Lower lobe of right lung (tissue), 2 donors: ENCODE measurements at regions not wholly inside any gene's neighbourhood (a gene's known extent, or its start where the extent isn't known, plus 50 kb on each side); places are given as distances from the start of the nearest gene placed in this dataset.
A peak's percentile ranks its signal among the peaks of the same experiment; 100 is the strongest.
"Not testable (repeated sequence)": the region's sequence is repeated elsewhere in the genome, so short reads cannot be mapped to it uniquely, and the experiment has no call there.

Source experiments
- ATAC-seq, 2 donors: fragments of 200-7000 bp; cut with Tn5 transposase; one replicate each; pipeline ENCODE4 v1.9.1; 2020 to 2022; ENCODE audit warnings: mild to moderate bottlenecking in 2 of 2, moderate library complexity in 2 of 2
- DNase-seq: peaks from one replicate; pipeline ENCODE4 v3.0.0-alpha.2; 2020
- H3K27ac ChIP-seq: fragments of 200-600 bp; one replicate; pipeline ENCODE4 v1.8.0; 2022
- H3K27me3 ChIP-seq: fragments of 200-600 bp; one replicate; pipeline ENCODE4 v1.8.0; 2022; ENCODE audit warnings: low read depth
- H3K36me3 ChIP-seq: fragments of 200-600 bp; one replicate; pipeline ENCODE4 v1.8.0; 2022; ENCODE audit warnings: mild to moderate bottlenecking
- H3K4me1 ChIP-seq: fragments of 200-600 bp; one replicate; pipeline ENCODE4 v1.8.0; 2022
- H3K4me3 ChIP-seq: fragments of 200-600 bp; one replicate; pipeline ENCODE4 v1.8.0; 2022; ENCODE audit warnings: mild to moderate bottlenecking
- H3K9me3 ChIP-seq: fragments of 200-600 bp; one replicate; pipeline ENCODE4 v1.8.0; 2022
- intact Hi-C: fragments of 100-400 bp; cut with DNase I; formaldehyde crosslinking; loops from one replicate; pipeline ENCODE4 v1.11.0; 2022
- TF ChIP-seq, protein P1 (sequence below): fragments of 200-600 bp; IDR thresholded peaks from one replicate; pipeline ENCODE4 v1.8.0; 2022; ENCODE audit warnings: antibody characterized with exemption, mild to moderate bottlenecking
- donor health status: DM: no; HTN: yes; CAD: no; lungs with severe emphysema.

DNA sequence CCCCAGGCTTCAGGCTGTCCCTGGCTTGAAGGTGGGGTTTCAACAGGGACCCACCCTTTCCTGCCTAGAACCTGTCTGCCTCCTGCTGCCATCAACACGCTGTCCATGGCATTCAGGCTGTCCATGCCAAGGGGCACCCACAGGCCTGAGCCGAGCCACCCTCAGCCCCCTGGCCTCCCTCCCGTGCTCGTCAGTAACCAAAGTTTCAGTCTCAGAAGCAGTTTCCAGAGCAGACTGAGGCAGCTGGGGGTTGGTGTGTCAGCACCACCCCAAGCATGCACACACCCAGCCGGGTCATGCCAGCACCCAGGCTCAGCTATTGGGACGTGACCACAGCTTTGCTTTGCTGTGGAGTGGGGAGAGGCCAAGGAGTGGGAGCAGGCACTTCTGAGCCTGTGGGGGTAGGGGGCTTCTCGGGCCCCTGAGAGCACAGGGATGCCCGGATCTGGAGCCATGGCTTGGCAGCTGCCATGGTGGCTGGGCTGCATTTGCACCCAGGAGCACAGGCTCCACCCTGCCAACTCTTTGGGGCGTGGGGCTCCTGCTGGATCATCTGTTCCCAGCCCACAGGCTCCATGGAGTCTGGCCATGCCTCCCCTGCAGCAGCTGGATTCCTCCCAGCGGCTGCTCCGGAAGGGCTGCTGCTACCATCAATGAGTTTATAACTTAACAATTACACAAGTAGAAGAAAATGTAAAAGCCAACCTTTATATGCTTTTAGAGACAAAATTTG is 314.5 kb upstream of the SEMA3C start:
- no peaks in the 10 kb centered on the region for H3K4me1 ChIP-seq

DNA sequence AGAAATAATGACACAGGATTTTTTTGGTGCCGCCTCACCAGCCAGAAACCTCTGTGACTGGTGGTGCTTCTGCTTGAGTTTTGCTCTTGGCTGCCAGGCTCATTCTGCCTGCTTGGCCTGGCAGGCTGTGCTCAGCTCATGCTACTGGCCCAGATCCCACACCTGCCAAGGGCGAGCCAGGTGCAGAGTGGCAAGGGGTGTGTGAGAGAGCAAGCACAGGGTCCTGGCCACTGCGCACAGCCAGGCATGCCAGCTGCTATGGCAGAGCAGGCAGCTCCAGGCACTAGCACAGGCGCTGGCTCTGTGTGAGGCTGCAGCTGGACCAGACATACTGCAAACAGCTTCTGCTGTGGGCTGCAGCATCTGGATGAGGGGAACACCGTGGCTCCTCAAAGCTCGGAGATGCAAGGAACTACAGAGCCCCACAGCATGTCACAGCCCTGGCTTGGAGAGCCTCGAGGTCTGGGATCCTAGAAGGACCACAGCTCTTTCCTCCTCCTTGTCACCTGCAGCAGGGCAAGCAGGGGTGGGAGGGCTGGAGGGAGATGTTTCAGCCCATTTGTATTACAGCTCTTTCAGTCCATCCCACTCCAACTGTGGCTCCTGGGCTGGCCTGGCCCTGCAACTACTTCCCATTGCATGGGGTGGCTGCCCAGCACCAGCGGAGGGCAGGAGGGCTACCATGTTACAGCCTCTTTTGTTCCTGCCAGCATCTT is 313.4 kb upstream of the SEMA3C start:
- Histone ChIP-seq H3K4me3 (no peak overlapping the region), H3K36me3 (no peaks in the 10 kb centered on the region), H3K27ac (no peak overlapping the region), H3K4me1 (no peaks in the 10 kb centered on the region), H3K27me3 (no peaks in the 10 kb centered on the region), H3K9me3 (no peaks in the 10 kb centered on the region)
- TF ChIP-seq, protein P1, sequence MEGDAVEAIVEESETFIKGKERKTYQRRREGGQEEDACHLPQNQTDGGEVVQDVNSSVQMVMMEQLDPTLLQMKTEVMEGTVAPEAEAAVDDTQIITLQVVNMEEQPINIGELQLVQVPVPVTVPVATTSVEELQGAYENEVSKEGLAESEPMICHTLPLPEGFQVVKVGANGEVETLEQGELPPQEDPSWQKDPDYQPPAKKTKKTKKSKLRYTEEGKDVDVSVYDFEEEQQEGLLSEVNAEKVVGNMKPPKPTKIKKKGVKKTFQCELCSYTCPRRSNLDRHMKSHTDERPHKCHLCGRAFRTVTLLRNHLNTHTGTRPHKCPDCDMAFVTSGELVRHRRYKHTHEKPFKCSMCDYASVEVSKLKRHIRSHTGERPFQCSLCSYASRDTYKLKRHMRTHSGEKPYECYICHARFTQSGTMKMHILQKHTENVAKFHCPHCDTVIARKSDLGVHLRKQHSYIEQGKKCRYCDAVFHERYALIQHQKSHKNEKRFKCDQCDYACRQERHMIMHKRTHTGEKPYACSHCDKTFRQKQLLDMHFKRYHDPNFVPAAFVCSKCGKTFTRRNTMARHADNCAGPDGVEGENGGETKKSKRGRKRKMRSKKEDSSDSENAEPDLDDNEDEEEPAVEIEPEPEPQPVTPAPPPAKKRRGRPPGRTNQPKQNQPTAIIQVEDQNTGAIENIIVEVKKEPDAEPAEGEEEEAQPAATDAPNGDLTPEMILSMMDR, result no peak
- intact Hi-C loops, result no loop called here
- ATAC-seq (peak in 1 of 2 donors; percentile 40), DNase-seq (no peak)

More for the DNA sequence above, 314.5 kb upstream of the SEMA3C start:
- TF ChIP-seq, protein P1, result no peak
- H3K36me3 ChIP-seq, result no peaks in the 10 kb centered on the region
- ATAC-seq (no peak), DNase-seq (no peak)
- H3K27ac ChIP-seq, result no peak overlapping the region
- no peaks in the 10 kb centered on the region for H3K27me3 ChIP-seq
- intact Hi-C loops, result no loop called here
- H3K4me3 ChIP-seq, result no peak overlapping the region
- no peaks in the 10 kb centered on the region for H3K9me3 ChIP-seq

DNA sequence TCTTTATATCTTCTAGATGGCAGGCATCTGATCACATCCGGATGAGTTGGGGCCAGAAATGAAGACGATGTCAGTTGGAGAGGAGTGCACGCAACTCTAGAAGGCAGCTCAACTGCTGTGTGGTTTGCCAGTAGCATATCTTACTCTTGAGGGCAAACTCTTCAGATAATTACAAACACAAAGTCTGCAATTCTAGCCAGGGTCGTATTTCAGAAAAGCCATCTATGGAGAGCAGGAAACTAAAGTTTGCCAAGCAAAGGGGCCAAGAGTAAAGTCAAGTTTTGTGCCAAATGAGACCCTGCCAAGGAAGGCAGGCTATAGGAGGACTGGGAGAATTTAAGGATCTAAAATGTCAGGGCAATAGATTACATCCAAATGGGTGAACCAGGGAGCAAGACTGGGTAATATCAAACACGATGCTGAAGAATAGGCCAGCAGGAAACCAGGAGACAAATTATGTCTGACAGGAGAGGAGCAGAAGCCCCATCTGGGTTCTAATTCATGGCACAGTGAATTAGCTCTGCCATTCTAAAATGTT is 312.5 kb upstream of the SEMA3C start:
- no peaks in the 10 kb centered on the region for H3K9me3 ChIP-seq
- H3K27ac ChIP-seq, result no peak overlapping the region
- intact Hi-C loops, result no loop called here
- TF ChIP-seq, protein P1, result no peak
- no peak overlapping the region for H3K4me3 ChIP-seq
- DNase-seq, result no peak
- no peaks in the 10 kb centered on the region for H3K4me1 ChIP-seq
- no peak for ATAC-seq
- no peaks in the 10 kb centered on the region for H3K27me3 ChIP-seq
- H3K36me3 ChIP-seq, result no peaks in the 10 kb centered on the region

DNA sequence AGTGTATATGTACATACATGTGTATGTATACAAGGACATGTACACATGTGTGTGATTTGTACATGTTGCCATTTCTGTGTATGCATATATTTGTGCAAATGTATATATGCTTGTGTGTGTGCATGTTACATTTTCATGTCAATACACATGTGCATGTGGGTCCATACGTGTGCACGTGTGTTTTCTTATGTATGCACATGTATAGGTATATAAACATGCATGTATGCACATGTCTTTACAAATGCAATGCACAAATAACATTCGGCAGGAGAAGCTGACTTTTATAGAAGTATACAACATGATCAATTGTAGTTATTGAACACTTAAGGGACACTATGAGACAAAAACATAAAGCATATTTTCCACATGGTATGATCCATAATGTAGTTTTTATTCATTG is 307.4 kb upstream of the SEMA3C start:
- Histone ChIP-seq H3K27ac (no peak overlapping the region), H3K36me3 (no peaks in the 10 kb centered on the region), H3K27me3 (no peaks in the 10 kb centered on the region), H3K9me3 (no peaks in the 10 kb centered on the region), H3K4me3 (no peak overlapping the region), H3K4me1 (no peaks in the 10 kb centered on the region)
- no peak for DNase-seq
- intact Hi-C loops, result no loop called here
- TF ChIP-seq, protein P1, result no peak
- ATAC-seq, result no peak

DNA sequence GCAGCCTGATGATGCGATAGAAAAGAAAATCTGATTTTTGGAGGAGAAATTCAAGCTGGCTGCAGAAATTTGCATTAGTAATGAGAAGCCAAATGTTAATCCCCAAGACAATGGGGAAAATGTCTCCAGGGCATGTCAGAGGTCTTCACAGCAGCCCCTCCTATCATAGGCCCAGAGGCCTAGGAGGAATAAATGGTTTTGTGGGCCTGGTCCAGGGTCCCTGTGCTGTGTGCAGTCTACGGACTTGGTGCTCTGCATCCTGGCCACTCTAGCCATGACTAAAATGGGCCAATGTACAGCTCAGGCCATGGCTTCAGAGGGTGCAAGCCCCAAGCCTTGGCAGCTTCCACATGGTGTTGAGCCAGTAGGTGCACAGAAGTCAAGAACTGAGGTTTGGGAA is 303.8 kb upstream of the SEMA3C start:
- not testable (repeated sequence) for DNase-seq

More for the DNA sequence above, 303.8 kb upstream of the SEMA3C start:
- H3K9me3 ChIP-seq, H3K4me1 ChIP-seq, ATAC-seq, H3K27ac ChIP-seq, H3K4me3 ChIP-seq, H3K36me3 ChIP-seq, intact Hi-C loops, H3K27me3 ChIP-seq: not testable (repeated sequence)
